ENCODE measurements at regions not wholly inside any gene's neighbourhood (a gene's known extent, or its start where the extent isn't known, plus 50 kb on each side); places are given as distances from the start of the nearest gene placed in this dataset.
"Not testable (repeated sequence)": the region's sequence is repeated elsewhere in the genome, so short reads cannot be mapped to it uniquely, and the experiment has no call there.

GRCh38 chr2:18267501-18267900, 293.0 kb downstream of the RDH14 start:
- intact Hi-C loops (cut with DNase I) = no loop called here
- no peak overlapping the region for H3K27ac ChIP-seq
- H3K9me3 ChIP-seq = no peaks in the 10 kb centered on the region
- no peaks in the 10 kb centered on the region for H3K36me3 ChIP-seq
- H3K4me1 ChIP-seq = no peaks in the 10 kb centered on the region
- WGBS, 2 donors = 91 to 93% methylated on average over 1 of the region's 1 CpG
- DNase-seq = no peak
- H3K4me3 ChIP-seq (replicated peaks in 1 of 3) = no peak overlapping the region
- TF ChIP-seq CTCF (IDR thresholded peaks at IDR 0.05) (no peak), POLR2A (IDR thresholded peaks at IDR 0.05) (no peak)
- no peaks in the 10 kb centered on the region for H3K27me3 ChIP-seq

GRCh38 chr2:18266699-18267098, 293.8 kb downstream of the RDH14 start:
- H3K4me1 ChIP-seq; H3K9me3 ChIP-seq; H3K27ac ChIP-seq; H3K36me3 ChIP-seq; DNase-seq; intact Hi-C loops (cut with DNase I); H3K27me3 ChIP-seq; H3K4me3 ChIP-seq (replicated peaks in 1 of 3): not testable (repeated sequence)
- WGBS, 2 donors = 63 to 86% methylated on average over 8 of the region's 8 CpGs

GRCh38 chr2:18265614-18266586, 294.6 kb downstream of the RDH14 start:
- no peak overlapping the region for H3K4me3 ChIP-seq (replicated peaks in 1 of 3)
- TF ChIP-seq CTCF (IDR thresholded peaks at IDR 0.05) = no peak
- TF ChIP-seq POLR2A (IDR thresholded peaks at IDR 0.05) = no peak
- intact Hi-C loops (cut with DNase I) = no loop called here
- H3K27ac ChIP-seq = no peak overlapping the region
- H3K4me1 ChIP-seq = no peaks in the 10 kb centered on the region
- no peaks in the 10 kb centered on the region for H3K36me3 ChIP-seq
- 70 to 78% methylated on average over 7 of the region's 7 CpGs for WGBS, 2 donors
- no peaks in the 10 kb centered on the region for H3K27me3 ChIP-seq
- no peaks in the 10 kb centered on the region for H3K9me3 ChIP-seq
- no peak for DNase-seq

GRCh38 chr2:18262601-18263000, 297.9 kb downstream of the RDH14 start:
- no peak for DNase-seq
- WGBS, 2 donors = 35 to 68% methylated on average over 4 of the region's 4 CpGs
- intact Hi-C loops (cut with DNase I) = no loop called here
- Histone ChIP-seq H3K4me1 (no peaks in the 10 kb centered on the region), H3K36me3 (no peaks in the 10 kb centered on the region), H3K27me3 (no peaks in the 10 kb centered on the region), H3K27ac (no peak overlapping the region), H3K9me3 (no peaks in the 10 kb centered on the region), H3K4me3 (replicated peaks in 1 of 3) (no peak overlapping the region)
- TF ChIP-seq POLR2A (IDR thresholded peaks at IDR 0.05) (no peak), CTCF (IDR thresholded peaks at IDR 0.05) (no peak)

GRCh38 chr2:18253686-18254197, 306.7 kb downstream of the RDH14 start:
- Histone ChIP-seq H3K9me3 (no peaks in the 10 kb centered on the region), H3K4me3 (replicated peaks in 1 of 3) (no peak overlapping the region), H3K36me3 (no peaks in the 10 kb centered on the region), H3K27ac (no peak overlapping the region), H3K4me1 (no peaks in the 10 kb centered on the region), H3K27me3 (no peaks in the 10 kb centered on the region)
- DNase-seq = no peak
- TF ChIP-seq CTCF (IDR thresholded peaks at IDR 0.05) (no peak), POLR2A (IDR thresholded peaks at IDR 0.05) (no peak)
- intact Hi-C loops (cut with DNase I) = no loop called here
- 86 to 89% methylated on average over 4 to 5 of the region's 5 CpGs for WGBS, 2 donors
